HEK293 (cell line): ENCODE measurements at regions not wholly inside any gene's neighbourhood (a gene's known extent, or its start where the extent isn't known, plus 50 kb on each side); places are given as distances from the start of the nearest gene placed in this dataset.

ENCODE experiments used
- CTCF ChIP-seq: fragments of 450-650 bp; formaldehyde crosslinking; IDR thresholded peaks from 2 replicates; pipeline ENCODE4 v1.5.1; 2016; ENCODE audit warnings: missing biosample characterization, missing genetic modification characterization
- KLF7 ChIP-seq: fragments of 450-650 bp; formaldehyde crosslinking; IDR thresholded peaks from 2 replicates; pipeline ENCODE4 v1.5.1; 2016; ENCODE audit warnings: missing biosample characterization, missing genetic modification characterization, borderline replicate concordance
- PRDM10 ChIP-seq: fragments of 450-650 bp; formaldehyde crosslinking; IDR thresholded peaks from 2 replicates; pipeline ENCODE4 v1.5.1; 2016; ENCODE audit warnings: missing biosample characterization, missing genetic modification characterization
- REST ChIP-seq: fragments of 450-650 bp; formaldehyde crosslinking; IDR thresholded peaks from 2 replicates; pipeline ENCODE4 v1.5.1; 2016; ENCODE audit warnings: missing biosample characterization, missing genetic modification characterization
- YY1 ChIP-seq: fragments of 450-650 bp; formaldehyde crosslinking; IDR thresholded peaks from 2 replicates; pipeline ENCODE4 v1.5.1; 2018; ENCODE audit warnings: missing biosample characterization, missing genetic modification characterization
- ZBTB7A ChIP-seq: fragments of 450-650 bp; formaldehyde crosslinking; IDR thresholded peaks from 2 replicates; pipeline ENCODE4 v1.5.1; 2016; ENCODE audit warnings: low read depth, missing biosample characterization, missing genetic modification characterization
- ZFP41 ChIP-seq: fragments of 450-650 bp; formaldehyde crosslinking; IDR thresholded peaks from 2 replicates; pipeline ENCODE4 v1.5.1; 2016; ENCODE audit warnings: missing biosample characterization, missing genetic modification characterization, borderline replicate concordance
- ZNF24 ChIP-seq: fragments of 450-650 bp; formaldehyde crosslinking; IDR thresholded peaks from 2 replicates; pipeline ENCODE4 v1.5.1; 2016; ENCODE audit warnings: missing biosample characterization, missing genetic modification characterization

GRCh38 chr6:88456221-88456859, 290.2 kb upstream of the CNR1 start:
- no peak for TF ChIP-seq KLF7 (tag by site-specific recombination)
- TF ChIP-seq ZBTB7A = no peak
- no peak for TF ChIP-seq REST
- no peak for TF ChIP-seq CTCF (tag by site-specific recombination)
- TF ChIP-seq PRDM10 (tag by site-specific recombination) = no peak
- TF ChIP-seq YY1 = no peak
- TF ChIP-seq ZFP41 (tag by site-specific recombination) = no peak
- TF ChIP-seq ZNF24 = no peak
